ENCODE measurements at regions not wholly inside any gene's neighbourhood (a gene's known extent, or its start where the extent isn't known, plus 50 kb on each side); places are given as distances from the start of the nearest gene placed in this dataset.

GRCh38 chr3:166444336-166444735 lies 607.1 kb upstream of the BCHE start:
- Histone ChIP-seq H3K27ac (ENCODE audit: extremely low read length, insufficient read depth, low read length) (no peak overlapping the region), H3K4me3 (replicated peaks in 1 of 3; ENCODE audit: insufficient read depth in 1 of 3, low read depth in 2 of 3, low read length in 3 of 3) (no peak overlapping the region), H3K9me3 (ENCODE audit: low read length) (no peaks in the 10 kb centered on the region), H4K20me1 (ENCODE audit: insufficient read depth, low read length) (no peaks in the 10 kb centered on the region), H3K4me2 (ENCODE audit: low read depth, low read length) (no peak overlapping the region), H3K4me1 (ENCODE audit: insufficient read depth, low read length) (no peaks in the 10 kb centered on the region), H3K9ac (ENCODE audit: insufficient read depth, low read depth, low read length) (no peak overlapping the region), H3K27me3 (ENCODE audit: control insufficient read depth in 1 of 2, insufficient read depth in 2 of 2, low read length in 2 of 2) (no peaks in the 10 kb centered on the region), H3K79me2 (ENCODE audit: insufficient read depth, low read length) (no peaks in the 10 kb centered on the region), H2AFZ (ENCODE audit: low read length) (no peak overlapping the region), H3K36me3 (replicated peaks in 1 of 2; ENCODE audit: control insufficient read depth in 1 of 2, insufficient read depth in 2 of 2, low read length in 2 of 2) (no peaks in the 10 kb centered on the region)
- TF ChIP-seq CAMTA2 (CRISPR knock-in tag; IDR thresholded peaks at IDR 0.05; ENCODE audit: borderline replicate concordance): no peak
- no peak for TF ChIP-seq YEATS4 (CRISPR knock-in tag; IDR thresholded peaks at IDR 0.05; ENCODE audit: borderline replicate concordance)
- no peak for TF ChIP-seq ZNF589 (CRISPR knock-in tag; conservative IDR thresholded peaks at IDR 0.05)
- no peak for TF ChIP-seq ZNF629 (CRISPR knock-in tag; conservative IDR thresholded peaks at IDR 0.05)
- no peak for TF ChIP-seq ZNF230 (CRISPR knock-in tag; IDR thresholded peaks at IDR 0.05)
- TF ChIP-seq ZNF460 (CRISPR knock-in tag; IDR thresholded peaks at IDR 0.05; ENCODE audit: borderline replicate concordance): no peak
- no peak for TF ChIP-seq TRIM22 (IDR thresholded peaks at IDR 0.05)
- no peak for TF ChIP-seq ZMAT3 (CRISPR knock-in tag; conservative IDR thresholded peaks at IDR 0.05)
- TF ChIP-seq ZSCAN12 (CRISPR knock-in tag; IDR thresholded peaks at IDR 0.05): no peak
- TF ChIP-seq PBX2 (CRISPR knock-in tag; IDR thresholded peaks at IDR 0.05): no peak
- TF ChIP-seq JUND (CRISPR knock-in tag; IDR thresholded peaks at IDR 0.05): no peak
- no peak for TF ChIP-seq PLSCR1 (CRISPR knock-in tag; IDR thresholded peaks at IDR 0.05; ENCODE audit: borderline replicate concordance)
- no peak for TF ChIP-seq ZNF709 (CRISPR knock-in tag; IDR thresholded peaks at IDR 0.05)
- TF ChIP-seq ZNF616 (CRISPR knock-in tag; IDR thresholded peaks at IDR 0.05; ENCODE audit: low read depth): no peak
- TF ChIP-seq DDIT3 (CRISPR knock-in tag; IDR thresholded peaks at IDR 0.05): no peak
- TF ChIP-seq AHR (CRISPR knock-in tag; IDR thresholded peaks at IDR 0.05): no peak
- no peak for TF ChIP-seq ELF3 (CRISPR knock-in tag; IDR thresholded peaks at IDR 0.05)
- TF ChIP-seq SRY (CRISPR knock-in tag; IDR thresholded peaks at IDR 0.05): no peak
- in situ Hi-C loops (cut with HindIII; ENCODE audit: extremely low pct_ligation_motif_present, low pct_unique_long_range_greater_than_20kb): no loop called here
- intact Hi-C loops (cut with micrococcal nuclease; ENCODE audit: unreplicated experiment): no loop called here
- DNase-seq (ENCODE audit: low spot score): no peak
- POLR2A ChIA-PET: no interaction called here
- BruUV-seq (replicated peaks): no TSS peak
- no peak for ATAC-seq
- FAIRE-seq: no peak
- WGBS (ENCODE audit: low lambda C conversion rate): 27% methylated on average over 3 of the region's 4 CpGs
- CTCF ChIA-PET (ENCODE audit: low intra/inter-chr PET ratio, low total read pairs): no interaction called here

Measured in HepG2 (cell line).